ENCODE measurements at regions not wholly inside any gene's neighbourhood (a gene's known extent, or its start where the extent isn't known, plus 50 kb on each side); places are given as distances from the start of the nearest gene placed in this dataset.

GRCh38 chr1:57503337-57503736 lies 79.5 kb upstream of the DAB1 start:
- no peaks in the 10 kb centered on the region for H3K36me3 ChIP-seq (ENCODE audit: low read depth, low read length)
- H3K27ac ChIP-seq (ENCODE audit: low read length), result no peak overlapping the region
- DNase-seq, result no peak
- ATAC-seq, result no peak
- no peaks in the 10 kb centered on the region for H3K4me1 ChIP-seq (ENCODE audit: insufficient read depth, low read length)
- H4K20me1 ChIP-seq (ENCODE audit: low read length), result no peaks in the 10 kb centered on the region
- ChIA-PET CTCF (no interaction called here), POLR2A (ENCODE audit: unreplicated experiment) (no interaction called here)
- no peaks in the 10 kb centered on the region for H3K79me2 ChIP-seq (ENCODE audit: low read length)
- peaks cover 13% of the 10 kb centered on the region; the same call in 1 of the 2 replicates for H3K27me3 ChIP-seq (ENCODE audit: low read length)
- H3F3A ChIP-seq (ENCODE audit: low read length, unreplicated experiment), result no peaks in the 10 kb centered on the region
- no peak overlapping the region for H3K4me3 ChIP-seq (ENCODE audit: low read length)
- no peak for TF ChIP-seq CTCF (conservative IDR thresholded peaks at IDR 0.05; ENCODE audit: low read depth, low read length)
- TF ChIP-seq EZH2 (IDR thresholded peaks at IDR 0.05; ENCODE audit: low read length, unreplicated experiment), result no peak
- TF ChIP-seq EZH2phosphoT487 (IDR thresholded peaks at IDR 0.05; ENCODE audit: borderline replicate concordance, low read length), result no peak
- H2AFZ ChIP-seq (ENCODE audit: low read length), result no peak overlapping the region
- H3K9me3 ChIP-seq (ENCODE audit: low read length), result no peaks in the 10 kb centered on the region
- intact Hi-C loops (cut with micrococcal nuclease), result no loop called here
- no peak overlapping the region for H3K4me2 ChIP-seq (ENCODE audit: low read length)
- H3K9ac ChIP-seq (ENCODE audit: low read length), result no peak overlapping the region
- no peaks in the 10 kb centered on the region for H3K9me2 ChIP-seq (replicated peaks; ENCODE audit: low read length)
- BruUV-seq (replicated peaks), result no TSS peak

- H2AFZ ChIP-seq (ENCODE audit: low read length), result no peak overlapping the region
- TF ChIP-seq CTCF (conservative IDR thresholded peaks at IDR 0.05; ENCODE audit: low read depth, low read length) (no peak), EZH2 (IDR thresholded peaks at IDR 0.05; ENCODE audit: low read length, unreplicated experiment) (no peak), EZH2phosphoT487 (IDR thresholded peaks at IDR 0.05; ENCODE audit: borderline replicate concordance, low read length) (no peak)
- ATAC-seq, result no peak
- H3K27me3 ChIP-seq (ENCODE audit: low read length), result 0 out of 2 replicates have a peak, but pooled peaks cover 5% of the 10 kb centered on the region
- H3K79me2 ChIP-seq (ENCODE audit: low read length), result no peaks in the 10 kb centered on the region
- no peaks in the 10 kb centered on the region for H3F3A ChIP-seq (ENCODE audit: low read length, unreplicated experiment)
- no peak for DNase-seq
- intact Hi-C loops (cut with micrococcal nuclease), result no loop called here
- H3K4me1 ChIP-seq (ENCODE audit: insufficient read depth, low read length), result no peaks in the 10 kb centered on the region
- no peak overlapping the region for H3K4me3 ChIP-seq (ENCODE audit: low read length)
- H3K4me2 ChIP-seq (ENCODE audit: low read length), result no peak overlapping the region
- no peaks in the 10 kb centered on the region for H3K9me2 ChIP-seq (replicated peaks; ENCODE audit: low read length)
- ChIA-PET POLR2A (ENCODE audit: unreplicated experiment) (no interaction called here), CTCF (no interaction called here)
- no peaks in the 10 kb centered on the region for H4K20me1 ChIP-seq (ENCODE audit: low read length)
- no peak overlapping the region for H3K27ac ChIP-seq (ENCODE audit: low read length)
- no TSS peak for BruUV-seq (replicated peaks)
- H3K36me3 ChIP-seq (ENCODE audit: low read depth, low read length), result no peaks in the 10 kb centered on the region
- H3K9ac ChIP-seq (ENCODE audit: low read length), result no peak overlapping the region
- H3K9me3 ChIP-seq (ENCODE audit: low read length), result no peaks in the 10 kb centered on the region
Measured at GRCh38 chr1:57500136-57500830, 76.4 kb upstream of the DAB1 start.

- Histone ChIP-seq H3F3A (ENCODE audit: low read length, unreplicated experiment) (no peaks in the 10 kb centered on the region), H3K27ac (ENCODE audit: low read length) (no peak overlapping the region), H3K4me3 (ENCODE audit: low read length) (no peak overlapping the region), H3K79me2 (ENCODE audit: low read length) (no peaks in the 10 kb centered on the region), H3K27me3 (ENCODE audit: low read length) (peaks cover 8% of the 10 kb centered on the region; the same call in 1 of the 2 replicates), H4K20me1 (ENCODE audit: low read length) (no peaks in the 10 kb centered on the region), H3K36me3 (ENCODE audit: low read depth, low read length) (no peaks in the 10 kb centered on the region), H3K9me3 (ENCODE audit: low read length) (no peaks in the 10 kb centered on the region), H3K9ac (ENCODE audit: low read length) (no peak overlapping the region), H3K9me2 (replicated peaks; ENCODE audit: low read length) (no peaks in the 10 kb centered on the region), H2AFZ (ENCODE audit: low read length) (no peak overlapping the region), H3K4me2 (ENCODE audit: low read length) (no peak overlapping the region), H3K4me1 (ENCODE audit: insufficient read depth, low read length) (peaks cover 3% of the 10 kb centered on the region; the same call in 1 of the 2 replicates)
- TF ChIP-seq EZH2 (IDR thresholded peaks at IDR 0.05; ENCODE audit: low read length, unreplicated experiment) (no peak), EZH2phosphoT487 (IDR thresholded peaks at IDR 0.05; ENCODE audit: borderline replicate concordance, low read length) (no peak), CTCF (conservative IDR thresholded peaks at IDR 0.05; ENCODE audit: low read depth, low read length) (no peak)
- intact Hi-C loops (cut with micrococcal nuclease), result no loop called here
- no peak for DNase-seq
- no TSS peak for BruUV-seq (replicated peaks)
- ChIA-PET POLR2A (ENCODE audit: unreplicated experiment) (no interaction called here), CTCF (no interaction called here)
- ATAC-seq, result no peak
Measured at GRCh38 chr1:57494530-57495079, 70.7 kb upstream of the DAB1 start.

All from PC-3 (cell line).